Astrocyte (in vitro differentiated cells and primary cell): ENCODE measurements at regions not wholly inside any gene's neighbourhood (a gene's known extent, or its start where the extent isn't known, plus 50 kb on each side); places are given as distances from the start of the nearest gene placed in this dataset.

ENCODE experiments used
- DNase-seq: peaks from one replicate; pipeline ENCODE4 v3.0.0-alpha.2; 2010; ENCODE audit warnings: low read depth
- FAIRE-seq: peaks from 2 replicates; lab custom pipeline; 2011; peaks lifted over from hg19 to GRCh38; lab: Jason Lieb, UNC
- H2AFZ ChIP-seq: 2 replicates; pipeline ENCODE4 v1.6.0; 2012; ENCODE audit warnings: low read depth, low read length, inconsistent platforms
- H3K27ac ChIP-seq: 2 replicates; pipeline ENCODE4 v1.5.1; 2011; ENCODE audit warnings: low read depth, low read length, inconsistent platforms
- H3K27me3 ChIP-seq: 2 replicates; pipeline ENCODE4 v1.6.0; 2011; ENCODE audit warnings: low read length, inconsistent platforms; ENCODE audit not compliant: insufficient read depth
- H3K36me3 ChIP-seq: 2 replicates; pipeline ENCODE4 v1.5.1; 2011; ENCODE audit warnings: low read length, inconsistent platforms; ENCODE audit not compliant: insufficient read depth
- H3K4me1 ChIP-seq: 2 replicates; pipeline ENCODE4 v1.5.1; 2011; ENCODE audit warnings: low read length, inconsistent platforms; ENCODE audit not compliant: insufficient read depth
- H3K4me2 ChIP-seq: 2 replicates; pipeline ENCODE4 v1.6.0; 2012; ENCODE audit warnings: low read length, inconsistent platforms
- H3K4me3 ChIP-seq: 2 replicates; pipeline ENCODE4 v1.5.1; 2011; ENCODE audit warnings: low read depth, mild to moderate bottlenecking, low read length, inconsistent platforms; ENCODE audit not compliant: insufficient read depth
- H3K79me2 ChIP-seq: 2 replicates; pipeline ENCODE4 v1.6.0; 2012; ENCODE audit warnings: mild to moderate bottlenecking, low read length, inconsistent platforms; ENCODE audit not compliant: insufficient read depth
- H3K9ac ChIP-seq: 2 replicates; pipeline ENCODE4 v1.6.0; 2012; ENCODE audit warnings: mild to moderate bottlenecking, low read length, inconsistent platforms
- H3K9me3 ChIP-seq: 2 replicates; pipeline ENCODE4 v1.5.1; 2012; ENCODE audit warnings: low read depth, mild to moderate bottlenecking, low read length, inconsistent platforms; ENCODE audit not compliant: insufficient read depth
- H4K20me1 ChIP-seq: 2 replicates; pipeline ENCODE4 v1.6.0; 2012; ENCODE audit warnings: low read length, inconsistent platforms; ENCODE audit not compliant: insufficient read depth
- H3K27ac Mint-ChIP-seq: one replicate; pipeline ENCODE4 v1.8.0; 2021; ENCODE audit warnings: mild to moderate bottlenecking, mixed read lengths; ENCODE audit not compliant: unreplicated experiment
- H3K27me3 Mint-ChIP-seq: one replicate; pipeline ENCODE4 v1.8.0; 2021; ENCODE audit warnings: low read depth, mixed read lengths; ENCODE audit not compliant: unreplicated experiment
- H3K36me3 Mint-ChIP-seq: one replicate; pipeline ENCODE4 v1.8.0; 2021; ENCODE audit warnings: low read depth, mixed read lengths; ENCODE audit not compliant: unreplicated experiment
- H3K4me1 Mint-ChIP-seq: one replicate; pipeline ENCODE4 v1.8.0; 2021; ENCODE audit warnings: low read depth, mixed read lengths; ENCODE audit not compliant: unreplicated experiment
- H3K4me3 Mint-ChIP-seq: one replicate; pipeline ENCODE4 v1.8.0; 2021; ENCODE audit warnings: mild to moderate bottlenecking, moderate library complexity, mixed read lengths; ENCODE audit not compliant: unreplicated experiment
- H3K9me3 Mint-ChIP-seq: one replicate; pipeline ENCODE4 v1.8.0; 2021; ENCODE audit warnings: mild to moderate bottlenecking, mixed read lengths; ENCODE audit not compliant: unreplicated experiment
- EZH2 ChIP-seq: IDR thresholded peaks from 2 replicates; pipeline ENCODE4 v1.6.1; 2012; ENCODE audit warnings: mild to moderate bottlenecking, low read length, inconsistent platforms; ENCODE audit not compliant: insufficient read depth
- TF ChIP-seq, protein P1 (sequence below): IDR thresholded peaks from 2 replicates; pipeline ENCODE4 v1.5.1; 2011; ENCODE audit warnings: low read depth, mild to moderate bottlenecking, inconsistent platforms, low read length, moderate library complexity; ENCODE audit not compliant: insufficient read depth

GRCh38 chr2:128504246-128505149, 185.8 kb upstream of the HS6ST1 start:
- H3K27ac ChIP-seq, result no peak overlapping the region
- no peak overlapping the region for H2AFZ ChIP-seq
- H3K27me3 ChIP-seq, result peaks cover 2% of the 10 kb centered on the region
- no peaks in the 10 kb centered on the region for H3K36me3 Mint-ChIP-seq
- peaks cover 2% of the 10 kb centered on the region for H3K9me3 Mint-ChIP-seq
- no peaks in the 10 kb centered on the region for H3K9me3 ChIP-seq
- H3K4me1 ChIP-seq, result no peaks in the 10 kb centered on the region
- no peak for TF ChIP-seq EZH2
- TF ChIP-seq, protein P1, sequence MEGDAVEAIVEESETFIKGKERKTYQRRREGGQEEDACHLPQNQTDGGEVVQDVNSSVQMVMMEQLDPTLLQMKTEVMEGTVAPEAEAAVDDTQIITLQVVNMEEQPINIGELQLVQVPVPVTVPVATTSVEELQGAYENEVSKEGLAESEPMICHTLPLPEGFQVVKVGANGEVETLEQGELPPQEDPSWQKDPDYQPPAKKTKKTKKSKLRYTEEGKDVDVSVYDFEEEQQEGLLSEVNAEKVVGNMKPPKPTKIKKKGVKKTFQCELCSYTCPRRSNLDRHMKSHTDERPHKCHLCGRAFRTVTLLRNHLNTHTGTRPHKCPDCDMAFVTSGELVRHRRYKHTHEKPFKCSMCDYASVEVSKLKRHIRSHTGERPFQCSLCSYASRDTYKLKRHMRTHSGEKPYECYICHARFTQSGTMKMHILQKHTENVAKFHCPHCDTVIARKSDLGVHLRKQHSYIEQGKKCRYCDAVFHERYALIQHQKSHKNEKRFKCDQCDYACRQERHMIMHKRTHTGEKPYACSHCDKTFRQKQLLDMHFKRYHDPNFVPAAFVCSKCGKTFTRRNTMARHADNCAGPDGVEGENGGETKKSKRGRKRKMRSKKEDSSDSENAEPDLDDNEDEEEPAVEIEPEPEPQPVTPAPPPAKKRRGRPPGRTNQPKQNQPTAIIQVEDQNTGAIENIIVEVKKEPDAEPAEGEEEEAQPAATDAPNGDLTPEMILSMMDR, result no peak
- no peak overlapping the region for H3K9ac ChIP-seq
- no peaks in the 10 kb centered on the region for H4K20me1 ChIP-seq
- no peak overlapping the region for H3K4me2 ChIP-seq
- no peak for DNase-seq
- no peak overlapping the region for H3K4me3 Mint-ChIP-seq
- peaks cover 44% of the 10 kb centered on the region for H3K27me3 Mint-ChIP-seq
- H3K4me3 ChIP-seq, result no peak overlapping the region
- no peaks in the 10 kb centered on the region for H3K79me2 ChIP-seq
- H3K4me1 Mint-ChIP-seq, result peaks cover 1% of the 10 kb centered on the region
- H3K27ac Mint-ChIP-seq, result no peak overlapping the region
- H3K36me3 ChIP-seq, result no peaks in the 10 kb centered on the region
- no peak for FAIRE-seq

GRCh38 chr2:128505150-128505490, 186.5 kb upstream of the HS6ST1 start:
- no peak overlapping the region for H3K4me3 Mint-ChIP-seq
- Histone ChIP-seq H3K9ac (no peak overlapping the region), H3K4me2 (no peak overlapping the region), H3K4me1 (no peaks in the 10 kb centered on the region), H3K27me3 (peaks cover 2% of the 10 kb centered on the region), H4K20me1 (no peaks in the 10 kb centered on the region), H3K27ac (no peak overlapping the region), H3K9me3 (no peaks in the 10 kb centered on the region), H2AFZ (no peak overlapping the region), H3K4me3 (no peak overlapping the region), H3K79me2 (no peaks in the 10 kb centered on the region), H3K36me3 (no peaks in the 10 kb centered on the region)
- TF ChIP-seq, protein P1, result no peak
- TF ChIP-seq EZH2, result no peak
- peaks cover 43% of the 10 kb centered on the region for H3K27me3 Mint-ChIP-seq
- no peak for DNase-seq
- no peak overlapping the region for H3K27ac Mint-ChIP-seq
- no peak for FAIRE-seq
- no peaks in the 10 kb centered on the region for H3K9me3 Mint-ChIP-seq
- H3K4me1 Mint-ChIP-seq, result no peaks in the 10 kb centered on the region
- H3K36me3 Mint-ChIP-seq, result no peaks in the 10 kb centered on the region
